Glomerular visceral epithelial cell (primary cell): ENCODE measurements at regions not wholly inside any gene's neighbourhood (a gene's known extent, or its start where the extent isn't known, plus 50 kb on each side); places are given as distances from the start of the nearest gene placed in this dataset.
"Not testable (repeated sequence)": the region's sequence is repeated elsewhere in the genome, so short reads cannot be mapped to it uniquely, and the experiment has no call there.

ENCODE experiments used
- DNase-seq: peaks from one replicate; pipeline ENCODE4 v3.0.0-alpha.2; 2016; ENCODE audit errors: extremely low spot score

DNA sequence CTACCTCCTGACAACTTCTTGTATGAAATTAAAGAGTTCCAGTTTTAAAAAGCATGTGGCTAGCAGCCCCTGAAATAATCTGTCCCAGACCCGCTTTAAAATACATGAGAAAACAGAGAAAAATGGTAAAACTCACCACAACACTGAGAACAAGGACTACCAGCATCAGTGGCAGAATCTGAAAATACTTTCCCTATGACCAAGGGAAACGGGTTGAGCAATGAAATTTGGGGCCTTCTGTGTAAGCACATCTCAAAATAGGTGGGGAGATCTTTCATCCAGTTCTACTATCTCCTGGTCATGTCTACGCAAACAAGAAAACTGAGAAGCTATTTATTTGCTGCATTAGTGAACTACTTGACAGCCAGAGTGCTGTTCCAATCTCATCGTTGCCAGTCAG is 172.3 kb downstream of the LNPK start:
- DNase-seq = no peak

DNA sequence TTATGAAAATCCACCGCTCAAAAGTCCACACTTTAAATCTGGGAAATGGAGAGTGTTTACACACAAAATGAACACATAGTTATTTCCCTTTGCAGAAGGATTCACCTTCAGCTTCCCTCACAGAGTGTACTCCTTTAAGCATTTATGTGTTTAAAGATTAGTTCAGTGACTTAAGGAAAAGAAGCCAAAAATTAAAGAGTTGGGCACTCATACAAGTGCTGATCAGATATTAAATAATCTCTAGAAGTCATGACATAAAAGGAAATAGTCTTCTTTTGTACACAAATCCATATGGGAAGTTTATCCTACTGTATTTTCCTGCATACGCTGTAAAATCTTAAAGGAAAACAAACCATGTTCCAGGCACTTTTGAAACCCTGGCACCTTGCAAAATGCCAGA is 174.2 kb downstream of the LNPK start:
- no peak for DNase-seq

DNA sequence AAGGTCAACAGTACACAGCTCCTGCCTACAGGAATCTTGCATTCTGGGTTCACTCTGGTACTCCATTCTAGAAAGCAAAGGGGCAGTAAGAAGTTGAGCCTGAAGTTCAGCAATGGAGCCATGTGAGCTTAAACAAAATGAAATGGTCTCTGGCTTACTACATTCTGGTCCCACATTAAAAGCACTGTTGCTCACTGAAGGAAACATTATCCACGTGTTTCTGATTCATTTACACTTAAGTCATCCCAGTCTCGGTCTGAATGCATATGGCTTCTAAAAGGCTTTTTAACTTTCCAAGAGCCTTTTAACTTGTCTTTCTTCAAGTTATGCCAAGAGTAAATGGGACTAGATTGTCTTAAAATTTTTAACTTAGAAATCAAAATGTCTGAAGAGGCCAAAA is 177.8 kb downstream of the LNPK start:
- no peak for DNase-seq

DNA sequence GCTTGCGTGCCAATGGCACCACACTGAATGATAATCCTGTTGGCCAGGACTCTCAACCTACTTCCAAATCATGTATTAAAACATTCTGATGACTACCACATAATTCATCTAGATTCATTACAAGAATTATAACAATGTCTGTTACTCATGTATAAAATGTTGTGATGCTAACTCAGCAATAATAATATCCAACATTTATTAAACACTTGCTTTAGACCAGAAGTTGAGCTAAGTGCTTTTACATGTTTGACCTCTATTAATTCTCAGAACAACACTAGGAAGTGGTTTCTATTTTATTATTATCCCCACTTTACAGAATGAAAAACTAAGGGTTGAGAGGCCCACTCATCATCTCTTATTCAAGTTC is 178.4 kb downstream of the LNPK start:
- DNase-seq = no peak

DNA sequence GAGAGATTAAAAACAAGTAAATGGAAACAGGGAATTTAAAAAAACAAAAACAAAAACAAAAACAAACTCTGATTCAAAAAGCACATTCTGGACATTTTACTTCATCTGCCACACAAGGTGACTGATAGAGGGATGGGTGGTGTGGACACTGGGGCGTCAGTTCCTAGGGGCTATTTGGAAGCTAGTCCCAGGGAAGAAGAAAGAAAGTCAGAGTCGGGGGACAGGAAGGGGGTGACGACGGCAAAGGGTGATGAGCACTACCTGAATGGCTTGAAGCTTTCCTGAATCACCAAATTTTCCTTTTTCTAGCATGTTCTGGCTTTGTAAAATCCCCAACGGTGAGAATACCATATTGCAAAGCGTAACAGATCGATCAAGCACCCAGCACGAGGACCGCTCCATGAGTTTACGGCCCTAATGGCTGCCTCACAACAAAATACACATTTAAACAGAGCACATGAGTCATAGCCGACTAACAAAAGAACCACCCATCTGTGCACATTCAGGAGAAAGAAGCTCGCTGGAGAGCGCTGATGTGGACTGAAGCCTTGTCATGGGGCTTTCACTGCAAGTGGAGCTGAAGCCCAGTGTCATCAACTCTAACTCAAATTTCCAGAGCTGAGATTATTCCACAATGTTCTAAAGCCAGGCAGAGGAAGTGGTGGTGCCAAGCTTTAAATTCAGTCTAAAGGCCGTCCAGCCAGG is 178.9 kb downstream of the LNPK start:
- DNase-seq = no peak

DNA sequence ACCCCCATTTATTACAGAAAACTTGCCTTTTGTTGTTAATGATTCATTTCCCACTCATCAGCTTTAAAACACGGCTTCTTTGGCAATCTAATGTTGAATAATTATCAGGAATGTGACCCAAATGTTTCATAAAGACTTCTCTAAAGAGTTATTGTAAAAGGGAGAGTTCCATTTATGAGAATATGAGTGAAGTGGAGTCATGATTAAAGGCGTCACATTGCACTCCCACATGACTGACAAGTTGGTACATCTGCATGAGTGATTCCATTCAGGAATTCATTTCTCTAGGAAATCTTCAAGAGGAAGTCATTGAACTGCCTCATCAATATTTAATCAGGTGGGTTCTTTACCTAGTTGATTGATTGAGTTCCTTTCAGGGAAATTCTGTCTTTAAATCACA is 184.8 kb downstream of the LNPK start:
- DNase-seq = no peak

DNA sequence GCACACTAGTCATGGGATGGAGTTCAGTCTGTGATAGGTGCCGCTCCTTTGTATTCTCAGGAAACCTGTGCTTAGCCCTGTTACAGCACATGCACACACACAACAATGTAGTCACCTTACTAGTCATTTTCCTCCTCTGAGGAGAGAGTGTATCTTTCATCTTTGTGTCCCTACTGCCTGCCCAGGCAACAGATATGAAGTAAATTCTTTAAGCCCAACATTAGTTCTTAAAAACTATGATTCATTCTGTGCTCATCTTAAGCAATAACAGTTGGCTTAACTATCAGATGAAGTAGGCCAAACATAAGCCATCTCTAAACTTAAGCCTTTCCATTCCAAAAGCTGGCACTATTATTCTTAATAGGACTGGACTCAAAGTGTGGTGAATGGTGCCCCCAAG is 186.5 kb downstream of the LNPK start:
- DNase-seq = no peak

DNA sequence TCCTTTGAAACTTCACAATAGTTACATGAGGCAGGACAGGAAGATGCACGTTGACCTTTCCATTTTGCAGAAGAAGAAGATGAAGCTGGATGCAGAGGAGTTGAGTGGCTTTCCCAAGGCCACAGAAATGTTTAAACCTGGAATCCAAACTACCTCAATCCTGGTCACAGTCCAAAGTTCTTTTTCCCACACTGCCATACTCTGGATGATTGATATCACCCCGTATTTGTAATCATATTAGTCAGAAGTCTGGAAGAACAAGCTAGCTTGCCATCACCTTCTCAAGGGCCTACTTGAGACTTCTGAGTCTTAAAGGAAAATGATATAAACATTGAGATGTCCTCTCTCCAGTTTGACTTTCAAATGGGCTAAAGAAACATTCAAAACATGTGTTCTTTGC is 190.1 kb downstream of the LNPK start:
- no peak for DNase-seq

DNA sequence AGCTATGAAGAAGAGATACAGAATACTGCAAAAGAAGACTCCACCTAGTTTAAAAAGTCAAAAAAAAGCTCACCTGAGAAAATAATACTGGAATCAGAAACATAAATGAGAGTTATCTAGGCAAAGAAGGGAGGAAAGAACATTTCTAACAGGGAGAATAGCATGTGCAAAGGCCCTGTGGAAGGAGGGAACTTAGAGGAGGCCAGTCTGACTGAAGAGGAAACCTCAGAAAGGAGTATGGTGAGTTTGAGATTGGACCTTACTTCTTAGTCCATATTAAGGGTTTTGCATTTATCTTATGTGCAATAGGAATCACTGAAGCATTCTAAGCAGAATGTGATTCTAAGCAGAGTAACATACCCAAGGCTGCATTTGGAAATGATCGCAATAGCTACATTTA is 193.2 kb downstream of the LNPK start:
- no peak for DNase-seq

DNA sequence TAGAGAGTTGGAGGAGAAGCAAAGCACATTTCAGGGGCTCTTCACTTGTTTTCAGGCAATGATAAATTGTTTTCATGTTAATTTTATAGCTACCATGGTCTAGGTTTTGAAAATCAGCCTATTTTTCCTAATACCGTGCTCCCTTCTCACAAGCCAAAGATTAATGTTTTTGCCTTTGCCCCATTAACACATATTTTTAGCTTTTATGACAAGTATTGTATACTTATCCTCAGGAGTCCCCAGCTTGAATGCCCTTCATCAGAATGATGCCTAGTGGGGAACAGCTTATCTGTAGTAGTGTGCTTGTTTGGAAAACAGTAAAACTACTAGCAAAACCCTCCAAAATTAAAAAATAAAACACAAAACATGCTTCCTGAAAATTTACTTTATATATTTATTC is 194.0 kb downstream of the LNPK start:
- DNase-seq = no peak

DNA sequence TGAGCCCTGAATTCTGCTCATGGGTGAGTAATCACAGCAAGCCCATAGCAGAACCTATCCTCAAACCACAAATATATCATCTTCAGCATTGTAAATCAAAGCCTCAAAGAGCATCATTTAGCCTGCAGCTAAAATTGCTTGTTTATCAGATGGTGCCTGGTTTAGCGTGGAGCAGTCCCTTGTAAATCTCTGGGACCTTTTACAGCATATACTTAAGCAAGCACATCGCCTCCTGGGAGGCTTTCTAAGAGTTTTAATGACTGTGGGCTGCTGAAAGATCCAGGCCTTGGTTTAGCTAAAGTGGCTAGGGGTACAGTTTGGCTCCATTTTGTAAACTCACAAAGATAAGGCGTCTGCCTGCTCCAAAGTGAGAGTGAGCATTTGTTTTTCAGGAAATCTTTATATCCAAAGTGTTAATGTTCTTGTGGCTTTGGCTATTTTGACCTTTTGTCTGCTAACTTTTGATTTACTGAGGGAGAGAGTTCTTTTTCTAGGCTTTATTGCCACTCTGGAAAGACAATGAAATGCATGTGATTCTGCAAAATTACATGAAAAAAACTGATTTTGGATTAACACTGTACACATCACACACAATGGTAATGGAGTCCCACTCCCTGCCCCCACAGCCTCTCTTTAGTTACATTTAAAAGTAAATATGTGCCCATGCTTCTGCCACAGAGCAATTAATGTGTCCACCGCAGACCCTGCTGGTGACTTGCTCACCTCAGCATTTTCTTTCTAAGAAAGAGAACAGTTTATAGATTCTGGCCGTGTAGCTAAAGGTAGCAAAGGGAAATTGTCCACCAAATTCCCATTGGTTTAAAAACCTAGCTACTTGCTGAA is 194.8 kb downstream of the LNPK start:
- DNase-seq = no peak

DNA sequence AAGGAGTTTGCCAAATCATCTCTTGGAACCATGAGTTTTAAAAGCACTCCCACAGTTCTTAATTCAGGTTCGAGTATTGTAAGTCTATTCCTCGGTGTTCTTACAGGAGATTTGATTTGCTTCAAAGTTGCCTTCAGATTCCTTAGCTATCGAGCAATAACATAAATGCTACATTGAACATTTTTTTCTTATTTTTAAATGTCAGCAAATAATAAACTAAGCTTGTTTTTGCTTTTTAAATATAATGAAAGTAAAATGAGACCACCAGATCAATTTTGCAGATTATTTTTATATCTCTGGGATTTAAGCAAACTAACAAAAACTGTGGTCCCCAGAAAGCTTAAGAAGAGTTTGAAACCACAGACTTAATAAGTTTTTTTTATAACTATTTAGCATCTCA is 195.5 kb downstream of the LNPK start:
- no peak for DNase-seq

DNA sequence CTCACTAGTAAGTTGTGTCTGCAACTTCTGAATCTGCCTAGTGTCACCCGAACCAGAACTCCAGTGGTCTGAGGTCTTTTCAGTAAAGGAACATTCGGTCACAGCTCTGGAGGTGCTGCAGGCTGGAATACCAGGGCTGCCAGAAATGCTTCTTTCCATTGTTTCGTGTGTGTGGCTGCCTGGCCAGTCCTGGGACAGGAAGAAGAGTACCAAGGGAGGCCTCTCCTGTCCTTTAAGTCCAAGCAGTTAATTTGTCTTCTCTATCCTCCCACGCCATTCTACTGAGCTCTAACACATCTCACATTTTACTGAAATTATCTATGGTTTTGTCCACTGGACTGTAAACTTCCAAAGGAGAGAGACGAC is 196.0 kb downstream of the LNPK start:
- no peak for DNase-seq

DNA sequence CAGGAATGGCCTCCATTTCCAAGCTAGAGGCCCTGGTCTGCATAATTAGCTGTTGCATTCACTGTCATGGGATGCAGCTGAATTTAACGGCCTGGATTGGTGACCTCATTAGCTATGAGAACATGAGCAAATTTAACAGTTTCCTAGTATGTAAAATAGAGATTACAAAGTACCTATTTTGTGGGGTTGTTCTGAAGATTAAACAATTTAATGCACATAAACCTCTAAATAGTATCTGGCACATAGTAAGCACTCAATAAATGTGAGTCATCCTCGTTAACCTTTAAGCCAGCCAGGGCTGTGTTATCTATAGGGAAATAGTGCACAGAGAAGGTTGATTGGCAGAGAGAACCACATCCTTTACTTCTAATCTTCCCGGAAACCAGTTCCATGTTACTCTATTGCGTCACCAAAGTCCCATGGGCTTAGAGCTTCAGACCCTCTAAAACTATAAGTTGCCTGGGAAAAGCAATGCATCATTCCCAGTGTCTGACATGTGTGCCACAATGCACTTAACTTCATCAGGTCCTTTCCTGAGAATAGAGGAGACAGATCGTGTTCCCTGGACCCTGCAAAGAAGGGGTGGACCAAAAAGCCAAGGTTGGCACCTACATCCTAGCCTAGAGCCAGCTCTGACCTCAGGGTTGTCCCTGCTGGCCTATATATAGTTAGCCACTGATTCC is 196.5 kb downstream of the LNPK start:
- no peak for DNase-seq

DNA sequence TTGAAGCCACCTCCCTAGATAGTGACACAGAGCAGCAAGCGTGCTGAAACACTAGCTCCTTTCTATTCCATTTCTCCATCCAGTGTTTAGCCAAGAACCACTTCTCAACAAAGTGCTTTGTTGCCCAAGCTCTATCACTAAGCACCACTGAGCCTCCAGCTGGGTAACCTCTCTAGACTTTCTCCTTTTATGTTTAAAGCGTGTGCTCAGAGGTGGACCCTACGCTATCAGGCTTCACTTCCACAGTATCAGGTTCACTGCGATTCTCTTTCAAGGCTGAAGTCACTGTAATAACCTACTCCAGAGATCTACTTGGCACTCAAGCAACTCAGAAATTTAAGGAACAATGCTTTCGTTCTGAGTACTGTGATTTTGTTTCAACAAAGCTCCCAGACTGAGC is 197.9 kb downstream of the LNPK start:
- DNase-seq = no peak

DNA sequence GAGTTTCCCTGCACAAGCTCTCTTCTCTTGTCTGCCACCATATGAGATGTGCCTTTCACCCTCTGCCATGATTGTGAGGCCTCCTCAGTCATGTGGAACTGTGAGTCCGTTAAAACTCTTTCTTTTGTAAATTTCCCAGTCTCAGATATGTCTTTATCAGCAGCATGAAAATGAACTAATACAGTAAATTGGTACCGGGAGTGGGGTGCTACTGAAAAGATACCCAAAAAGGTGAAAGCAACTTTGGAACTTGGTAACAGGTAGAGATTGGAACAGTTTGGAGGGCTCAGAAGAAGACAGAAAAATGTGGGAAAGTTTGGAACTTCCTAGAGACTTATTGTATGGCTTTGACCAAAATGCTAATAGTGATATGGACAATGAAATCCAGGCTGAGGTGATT is 205.6 kb downstream of the LNPK start:
- not testable (repeated sequence) for DNase-seq

DNA sequence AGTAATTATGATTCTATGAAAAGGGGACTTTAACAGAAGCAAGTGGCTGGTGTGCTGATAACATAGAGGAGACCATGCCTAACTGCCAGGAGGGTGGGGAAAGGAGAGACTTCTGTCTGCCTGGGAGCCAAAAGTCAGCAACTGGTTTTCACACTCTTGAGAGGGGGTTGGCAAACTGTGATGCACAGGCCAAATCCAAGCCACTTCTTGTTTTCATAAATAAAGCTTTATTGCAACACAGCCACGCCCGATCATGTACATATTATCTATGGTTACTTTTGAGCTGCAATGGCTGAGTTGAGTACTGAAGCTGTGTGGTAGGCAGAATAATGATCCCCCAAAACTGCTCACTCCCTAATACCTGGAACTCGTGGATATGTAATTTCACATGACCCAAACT is 208.4 kb downstream of the LNPK start:
- DNase-seq = no peak

DNA sequence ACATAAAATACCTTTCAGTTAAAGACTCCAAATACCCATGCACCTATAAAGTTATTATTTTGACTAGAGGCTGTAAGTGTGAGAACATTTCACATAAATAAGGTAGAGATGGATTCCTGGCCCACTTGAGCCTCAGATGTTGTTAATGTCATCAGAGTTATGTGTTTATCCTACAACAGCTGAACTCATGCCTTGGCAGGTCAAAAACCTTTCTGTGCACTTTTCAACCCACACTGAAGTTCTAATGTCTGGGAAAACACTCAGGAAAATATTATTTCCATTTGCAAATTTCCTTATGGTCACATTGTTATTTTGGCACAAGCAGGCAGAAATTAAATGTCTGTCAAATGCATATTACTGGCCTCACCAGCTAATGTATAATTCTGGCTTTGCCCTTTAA is 209.2 kb downstream of the LNPK start:
- DNase-seq = no peak

DNA sequence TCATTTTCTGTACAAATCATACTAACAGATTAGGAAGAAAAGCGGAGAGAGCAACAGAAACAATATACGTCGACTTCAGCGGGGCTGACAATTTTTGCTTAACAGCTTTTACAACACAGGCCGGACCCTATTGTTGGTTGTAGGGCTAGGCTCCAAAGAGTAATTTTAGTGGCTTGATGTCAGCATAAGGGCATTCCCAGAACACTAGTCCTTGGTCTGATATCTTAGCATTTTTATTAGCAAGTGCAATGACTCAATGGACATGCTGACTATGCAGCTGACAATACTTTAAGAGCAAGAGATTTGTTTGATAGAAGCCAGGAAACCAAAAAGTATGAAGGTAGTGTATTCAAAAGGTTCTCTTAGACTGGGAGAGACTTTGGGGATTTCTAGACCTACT is 209.9 kb downstream of the LNPK start:
- no peak for DNase-seq

DNA sequence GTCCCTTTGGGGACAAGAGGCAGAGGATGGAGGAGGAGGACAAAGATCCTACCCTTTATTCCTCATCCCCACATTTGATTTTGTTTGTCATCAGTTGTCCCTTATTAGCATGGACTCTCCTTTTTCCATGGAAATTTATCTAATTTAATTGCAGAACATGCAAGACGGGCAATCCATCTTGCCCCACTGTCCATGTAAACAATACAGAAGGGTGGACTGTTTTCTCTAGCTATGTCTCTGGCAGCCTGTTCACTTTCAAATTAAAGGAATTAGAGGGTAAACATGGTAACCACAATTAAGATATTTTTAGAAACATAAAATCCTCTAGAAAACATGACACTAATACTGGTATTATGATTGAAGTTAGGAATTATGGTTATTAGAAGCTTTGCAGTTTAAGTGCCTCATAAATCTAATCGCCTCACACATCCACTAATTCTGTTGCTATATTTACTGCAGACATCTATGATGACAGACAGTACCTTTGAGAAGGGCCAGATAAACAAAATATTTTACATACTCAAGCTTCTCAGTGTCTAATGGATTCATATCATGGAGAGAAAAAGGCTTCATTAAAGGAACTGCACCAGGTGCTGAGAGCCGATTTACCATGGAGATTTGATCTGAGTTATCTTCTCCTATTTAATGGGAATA is 215.5 kb downstream of the LNPK start:
- DNase-seq = no peak

DNA sequence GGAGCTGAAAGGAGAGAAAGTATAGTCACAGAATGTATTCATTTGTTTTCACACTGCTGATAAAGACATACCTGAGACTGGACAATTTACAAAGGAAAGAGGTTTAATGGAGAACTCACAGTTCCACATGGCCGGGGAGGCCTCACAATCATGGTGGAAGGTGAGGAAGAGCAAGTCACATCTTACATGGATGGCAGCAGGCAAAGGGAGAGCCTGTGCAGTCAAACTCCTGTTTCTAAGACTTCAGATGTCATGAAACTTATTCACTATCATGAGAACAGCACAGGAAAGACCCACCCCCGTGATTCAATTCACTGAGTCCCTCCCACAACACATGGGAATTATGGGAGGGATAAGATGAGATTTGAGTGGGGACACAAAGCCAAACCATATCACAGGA is 224.7 kb downstream of the LNPK start:
- not testable (repeated sequence) for DNase-seq

DNA sequence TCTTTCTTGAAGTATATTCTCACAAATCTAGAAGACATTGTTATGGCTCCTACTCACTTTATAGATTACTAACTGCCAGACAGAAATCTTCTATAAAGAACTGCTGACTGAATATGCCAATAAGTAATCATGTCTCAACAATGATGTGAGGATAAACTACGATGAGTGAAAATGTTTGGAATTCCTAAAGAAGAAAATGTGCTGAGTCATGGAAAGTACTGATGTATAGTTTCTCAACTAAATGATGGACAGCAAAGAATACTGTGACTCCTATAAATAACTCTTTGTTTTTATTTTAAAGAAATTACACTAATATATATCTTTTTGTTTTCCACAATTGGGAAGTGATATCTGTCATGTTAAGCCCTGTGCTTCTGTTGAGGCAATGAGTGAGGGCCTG is 232.9 kb downstream of the LNPK start:
- DNase-seq = no peak

DNA sequence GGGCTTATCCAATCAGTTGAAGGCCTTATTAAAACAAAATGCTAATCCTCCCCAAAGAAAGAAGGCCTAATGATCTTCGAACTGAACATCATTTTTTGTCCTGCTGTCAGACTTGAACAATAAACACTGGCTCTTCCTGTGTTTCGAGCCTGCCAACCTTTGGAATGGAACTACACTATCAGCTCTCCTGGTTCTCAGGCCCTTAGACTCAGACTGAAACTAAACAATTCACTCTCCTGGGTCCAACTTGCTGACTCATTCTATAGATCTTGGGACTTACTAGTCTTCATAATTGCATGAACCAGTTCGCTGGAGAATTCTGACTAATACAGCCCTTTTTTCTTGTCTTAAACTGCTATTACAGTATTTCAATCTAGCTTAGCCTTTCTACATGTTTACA is 235.2 kb downstream of the LNPK start:
- no peak for DNase-seq
